Natural killer cell (primary cell): ENCODE measurements at regions not wholly inside any gene's neighbourhood (a gene's known extent, or its start where the extent isn't known, plus 50 kb on each side); places are given as distances from the start of the nearest gene placed in this dataset.

ENCODE experiments used
- ATAC-seq, 3 donors: fragments of 150-1000 bp in 2 of 3; fragments of 200-7000 bp in 1 of 3; cut with Tn5 transposase; 1 replicate in 1 of 3; 2 replicates in 2 of 3; pipeline ENCODE4 v1.10.0; 2021; ENCODE audit warnings: mild to moderate bottlenecking in 2 of 3, moderate library complexity in 2 of 3
- DNase-seq, 2 donors: peaks; one replicate each; pipeline versions ENCODE4 v3.0.0 to v3.0.0-alpha.2; 2013 to 2021; ENCODE audit warnings: mixed read lengths in 1 of 2
- H3K27ac ChIP-seq: one replicate; pipeline ENCODE4 v1.5.1; 2013; ENCODE audit warnings: mild to moderate bottlenecking, low read length
- H3K27me3 ChIP-seq: one replicate; pipeline ENCODE4 v1.6.1; 2013; ENCODE audit warnings: low read length; ENCODE audit not compliant: control insufficient read depth, insufficient read depth
- H3K36me3 ChIP-seq: one replicate; pipeline ENCODE4 v1.6.1; 2013; ENCODE audit warnings: low read length; ENCODE audit not compliant: control insufficient read depth, insufficient read depth
- H3K4me1 ChIP-seq: one replicate; pipeline ENCODE4 v1.6.1; 2013; ENCODE audit warnings: low read length; ENCODE audit not compliant: control insufficient read depth, insufficient read depth
- H3K4me3 ChIP-seq: one replicate; pipeline ENCODE4 v1.5.1; 2013; ENCODE audit warnings: low read length
- H3K9me3 ChIP-seq: one replicate; pipeline ENCODE4 v1.6.1; 2013; ENCODE audit warnings: low read length; ENCODE audit not compliant: control insufficient read depth, insufficient read depth
- H3K27ac Mint-ChIP-seq, 2 donors: one replicate each; pipeline ENCODE4 v1.8.0; 2022; ENCODE audit warnings: mild to moderate bottlenecking in 2 of 2, mixed read lengths in 2 of 2, moderate library complexity in 1 of 2
- H3K27me3 Mint-ChIP-seq, 2 donors: one replicate each; pipeline ENCODE4 v1.8.0; 2022; ENCODE audit warnings: low read depth in 2 of 2, mixed read lengths in 2 of 2
- H3K36me3 Mint-ChIP-seq: one replicate; pipeline ENCODE4 v1.8.0; 2022; ENCODE audit warnings: mixed read lengths
- H3K4me1 Mint-ChIP-seq, 2 donors: one replicate each; pipeline ENCODE4 v1.8.0; 2022; ENCODE audit warnings: mixed read lengths in 2 of 2
- H3K4me3 Mint-ChIP-seq: one replicate; pipeline ENCODE4 v1.8.0; 2022; ENCODE audit warnings: mild to moderate bottlenecking, moderate library complexity, mixed read lengths
- H3K9me3 Mint-ChIP-seq, 2 donors: one replicate each; pipeline ENCODE4 v1.8.0; 2022; ENCODE audit warnings: mixed read lengths in 2 of 2
- WGBS: methylation state at CpG from one replicate; pipeline ENCODE4 v1.1.7; 2013; ENCODE audit warnings: missing lambda C conversion rate; ENCODE audit not compliant: insufficient coverage; 5-methylcytosine and 5-hydroxymethylcytosine counted together
- intact Hi-C: fragments of 100-400 bp; cut with micrococcal nuclease; formaldehyde crosslinking; loops from one replicate; pipeline ENCODE4 v1.14.2; 2022
- TF ChIP-seq, protein P1 (sequence below): fragments of 200-600 bp; IDR thresholded peaks from one replicate; pipeline ENCODE4 v1.8.0; 2022; ENCODE audit warnings: antibody characterized with exemption

DNA sequence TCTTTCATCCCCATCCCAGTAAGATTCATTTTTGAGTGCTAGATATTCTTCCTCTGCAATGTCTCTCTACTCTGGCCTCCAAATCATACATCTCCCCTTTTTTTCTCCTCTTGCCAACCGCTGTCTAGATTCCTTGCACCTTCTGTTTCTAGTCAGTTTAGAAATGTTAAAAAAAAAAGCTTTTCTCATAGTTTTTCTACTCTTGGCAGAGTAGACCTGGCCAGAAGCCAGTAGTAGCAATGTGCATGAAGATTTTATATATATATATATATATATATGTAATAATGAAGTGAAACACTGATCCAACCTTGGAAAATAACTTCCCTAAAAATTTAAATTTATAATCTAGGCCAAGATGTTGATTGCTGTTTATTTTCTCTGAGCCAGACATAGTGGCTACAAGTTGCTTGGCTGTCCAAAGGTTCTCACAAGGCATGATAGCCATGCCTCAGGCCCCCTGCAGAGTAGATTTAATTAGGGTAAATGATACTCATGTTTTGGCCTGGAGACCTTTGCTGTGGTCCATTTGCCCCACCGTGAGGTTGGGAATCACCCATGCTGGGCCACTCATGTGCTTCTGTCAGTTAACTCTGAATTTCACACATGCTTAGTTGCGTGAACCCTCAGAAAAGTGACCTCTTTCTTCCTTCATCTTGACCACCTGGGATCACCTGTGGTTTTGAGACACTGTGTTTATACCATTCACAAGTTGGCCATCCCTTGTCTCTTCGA is 103.4 kb upstream of the KCNE2 start:
- no peak overlapping the region for H3K27ac Mint-ChIP-seq
- peaks cover 8 to 9% of the 10 kb centered on the region in 2 donors for H3K9me3 Mint-ChIP-seq
- peaks cover 12 to 17% of the 10 kb centered on the region in 2 donors for H3K27me3 Mint-ChIP-seq
- Histone ChIP-seq H3K4me1 (no peaks in the 10 kb centered on the region), H3K27ac (no peak overlapping the region), H3K4me3 (no peak overlapping the region), H3K27me3 (no peaks in the 10 kb centered on the region), H3K36me3 (no peaks in the 10 kb centered on the region), H3K9me3 (peaks cover 13% of the 10 kb centered on the region)
- 82% methylated on average over 3 of the region's 4 CpGs for WGBS
- no peak for ATAC-seq
- TF ChIP-seq, protein P1, sequence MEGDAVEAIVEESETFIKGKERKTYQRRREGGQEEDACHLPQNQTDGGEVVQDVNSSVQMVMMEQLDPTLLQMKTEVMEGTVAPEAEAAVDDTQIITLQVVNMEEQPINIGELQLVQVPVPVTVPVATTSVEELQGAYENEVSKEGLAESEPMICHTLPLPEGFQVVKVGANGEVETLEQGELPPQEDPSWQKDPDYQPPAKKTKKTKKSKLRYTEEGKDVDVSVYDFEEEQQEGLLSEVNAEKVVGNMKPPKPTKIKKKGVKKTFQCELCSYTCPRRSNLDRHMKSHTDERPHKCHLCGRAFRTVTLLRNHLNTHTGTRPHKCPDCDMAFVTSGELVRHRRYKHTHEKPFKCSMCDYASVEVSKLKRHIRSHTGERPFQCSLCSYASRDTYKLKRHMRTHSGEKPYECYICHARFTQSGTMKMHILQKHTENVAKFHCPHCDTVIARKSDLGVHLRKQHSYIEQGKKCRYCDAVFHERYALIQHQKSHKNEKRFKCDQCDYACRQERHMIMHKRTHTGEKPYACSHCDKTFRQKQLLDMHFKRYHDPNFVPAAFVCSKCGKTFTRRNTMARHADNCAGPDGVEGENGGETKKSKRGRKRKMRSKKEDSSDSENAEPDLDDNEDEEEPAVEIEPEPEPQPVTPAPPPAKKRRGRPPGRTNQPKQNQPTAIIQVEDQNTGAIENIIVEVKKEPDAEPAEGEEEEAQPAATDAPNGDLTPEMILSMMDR, result no peak
- DNase-seq, result no peak
- no peaks in the 10 kb centered on the region for H3K4me1 Mint-ChIP-seq
- no peak overlapping the region for H3K4me3 Mint-ChIP-seq
- intact Hi-C loops, result no loop called here
- peaks cover 14% of the 10 kb centered on the region for H3K36me3 Mint-ChIP-seq

- peaks cover 8% of the 10 kb centered on the region in 2 donors for H3K9me3 Mint-ChIP-seq
- intact Hi-C loops, result no loop called here
- peaks cover 10% of the 10 kb centered on the region for H3K36me3 Mint-ChIP-seq
- no peaks in the 10 kb centered on the region for H3K36me3 ChIP-seq
- H3K4me1 Mint-ChIP-seq, result no peaks in the 10 kb centered on the region
- no peak for DNase-seq
- no peak overlapping the region for H3K4me3 Mint-ChIP-seq
- no peaks in the 10 kb centered on the region for H3K27me3 ChIP-seq
- H3K27ac Mint-ChIP-seq, result no peak overlapping the region
- H3K27me3 Mint-ChIP-seq, result peaks cover 10 to 13% of the 10 kb centered on the region in 2 donors
- TF ChIP-seq, protein P1, result no peak
- WGBS, result 90% methylated on average over 7 of the region's 8 CpGs
- no peak for ATAC-seq
- H3K27ac ChIP-seq, result no peak overlapping the region
- H3K9me3 ChIP-seq, result peaks cover 11% of the 10 kb centered on the region
- H3K4me1 ChIP-seq, result no peaks in the 10 kb centered on the region
- H3K4me3 ChIP-seq, result no peak overlapping the region
Measured at GRCh38 chr21:34261841-34262468, 101.9 kb upstream of the KCNE2 start.

- WGBS, result 82% methylated on average over 1 of the region's 1 CpG
- H3K4me3 Mint-ChIP-seq, result no peak overlapping the region
Measured at GRCh38 chr21:34262469-34262845, 101.3 kb upstream of the KCNE2 start.

More at GRCh38 chr21:34262469-34262845, 101.3 kb upstream of the KCNE2 start:
- H3K4me3 ChIP-seq, result no peak overlapping the region
- Mint-ChIP-seq H3K4me1 (no peaks in the 10 kb centered on the region), H3K9me3 (peaks cover 8% of the 10 kb centered on the region in 2 donors), H3K27ac (no peak overlapping the region), H3K36me3 (peaks cover 10% of the 10 kb centered on the region), H3K27me3 (peaks cover 5 to 8% of the 10 kb centered on the region in 2 donors)
- intact Hi-C loops, result no loop called here
- no peaks in the 10 kb centered on the region for H3K4me1 ChIP-seq
- no peak for ATAC-seq
- peaks cover 11% of the 10 kb centered on the region for H3K9me3 ChIP-seq
- DNase-seq, result no peak
- H3K27ac ChIP-seq, result no peak overlapping the region
- H3K27me3 ChIP-seq, result no peaks in the 10 kb centered on the region
- no peaks in the 10 kb centered on the region for H3K36me3 ChIP-seq
- TF ChIP-seq, protein P1, result no peak
